GM21723 (cell line): ENCODE measurements at regions not wholly inside any gene's neighbourhood (a gene's known extent, or its start where the extent isn't known, plus 50 kb on each side); places are given as distances from the start of the nearest gene placed in this dataset.

ENCODE experiments used
- ATAC-seq: cut with Tn5 transposase; IDR thresholded peaks from one replicate; pipeline ENCODE4 v1.9.1; 2021; ENCODE audit warnings: mild to moderate bottlenecking, moderate library complexity; ENCODE audit not compliant: unreplicated experiment

- ATAC-seq: no peak
These were observed 126.9 kb upstream of the LINC00305 start for GRCh38 chr18:64275593-64276300.

DNA sequence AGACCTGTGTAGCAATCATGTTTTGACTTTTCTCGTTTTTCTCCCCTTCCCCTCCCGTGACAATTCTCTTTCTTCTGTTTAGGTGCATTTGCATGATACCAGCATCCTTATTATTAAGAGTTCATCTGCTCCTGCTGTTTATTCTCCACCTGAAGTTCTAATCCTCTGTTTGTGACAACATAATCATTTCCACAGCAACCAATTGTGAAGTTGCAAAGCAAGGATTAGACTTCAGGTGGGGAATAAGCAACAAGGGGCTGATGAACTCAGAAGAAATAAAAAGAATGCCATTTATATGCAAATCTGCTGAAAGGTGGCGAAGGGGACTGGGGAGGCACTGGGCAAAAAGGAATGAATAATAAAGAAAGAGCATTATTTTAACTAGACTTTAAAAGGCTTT lies 124.8 kb upstream of the LINC00305 start:
- ATAC-seq: no peak

GRCh38 chr18:64271975-64272659 lies 123.2 kb upstream of the LINC00305 start:
- no peak for ATAC-seq

DNA sequence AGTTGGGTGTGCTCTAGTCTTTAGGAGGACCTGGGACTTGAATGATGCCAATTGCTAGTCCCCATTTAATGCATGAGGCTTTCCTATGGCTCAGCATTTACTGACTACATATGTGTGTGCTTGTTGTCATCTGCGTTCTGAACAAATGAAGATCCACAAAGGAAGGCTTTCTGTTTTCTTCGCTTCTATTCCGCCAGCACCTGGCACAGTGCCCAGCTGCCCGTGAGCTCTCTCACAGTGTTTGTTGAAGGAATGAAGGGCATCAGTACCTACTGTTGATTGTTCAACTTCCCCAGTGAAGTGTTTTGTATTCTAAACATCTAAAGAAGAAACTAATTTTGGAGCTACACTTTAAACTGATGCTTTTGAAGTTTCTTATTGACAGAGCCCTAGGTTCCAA lies 122.4 kb upstream of the LINC00305 start:
- no peak for ATAC-seq

DNA sequence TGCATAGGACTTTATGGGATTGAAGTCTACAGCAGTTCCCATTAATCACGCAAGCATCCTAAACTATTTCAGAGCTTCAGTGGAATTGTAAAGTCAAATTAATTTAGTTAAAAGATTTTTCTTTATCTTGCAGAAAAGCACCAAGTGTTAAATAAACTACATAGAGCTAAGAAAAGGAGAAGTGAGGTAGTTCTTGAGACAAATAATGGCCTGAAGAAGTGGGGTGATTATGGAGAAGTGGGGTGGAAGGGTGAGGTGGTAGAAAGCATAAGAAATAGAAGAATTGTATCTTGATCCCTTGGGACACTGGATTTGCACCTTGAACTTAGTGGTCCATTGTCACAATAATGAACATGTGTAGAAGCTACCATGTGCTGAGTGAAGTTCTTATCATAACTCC lies 121.7 kb upstream of the LINC00305 start:
- no peak for ATAC-seq

DNA sequence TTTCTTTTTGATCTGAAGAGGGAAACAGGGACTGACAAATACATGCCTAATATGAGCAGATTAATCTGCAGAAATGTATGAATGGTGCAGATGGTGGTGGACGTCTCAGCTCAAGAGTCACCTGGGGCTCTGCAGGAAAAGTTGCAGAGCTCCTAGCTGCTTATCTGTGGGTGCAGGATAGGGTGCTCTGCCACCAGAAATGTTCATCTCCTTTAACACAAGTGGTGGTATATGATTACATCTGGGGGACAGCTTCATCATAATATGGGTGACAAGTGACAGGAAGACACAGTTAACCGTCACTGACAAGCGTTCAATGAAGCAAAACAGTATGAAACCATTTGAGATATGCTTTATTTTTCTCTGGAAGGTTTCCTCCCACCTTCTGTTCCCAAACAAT lies 121.2 kb upstream of the LINC00305 start:
- ATAC-seq: no peak

- ATAC-seq: no peak
These were observed 115.3 kb upstream of the LINC00305 start for GRCh38 chr18:64264171-64264570.

- no peak for ATAC-seq
These were observed 111.9 kb upstream of the LINC00305 start for GRCh38 chr18:64260810-64261209.

- no peak for ATAC-seq
These were observed 111.0 kb upstream of the LINC00305 start for GRCh38 chr18:64259871-64260270.

DNA sequence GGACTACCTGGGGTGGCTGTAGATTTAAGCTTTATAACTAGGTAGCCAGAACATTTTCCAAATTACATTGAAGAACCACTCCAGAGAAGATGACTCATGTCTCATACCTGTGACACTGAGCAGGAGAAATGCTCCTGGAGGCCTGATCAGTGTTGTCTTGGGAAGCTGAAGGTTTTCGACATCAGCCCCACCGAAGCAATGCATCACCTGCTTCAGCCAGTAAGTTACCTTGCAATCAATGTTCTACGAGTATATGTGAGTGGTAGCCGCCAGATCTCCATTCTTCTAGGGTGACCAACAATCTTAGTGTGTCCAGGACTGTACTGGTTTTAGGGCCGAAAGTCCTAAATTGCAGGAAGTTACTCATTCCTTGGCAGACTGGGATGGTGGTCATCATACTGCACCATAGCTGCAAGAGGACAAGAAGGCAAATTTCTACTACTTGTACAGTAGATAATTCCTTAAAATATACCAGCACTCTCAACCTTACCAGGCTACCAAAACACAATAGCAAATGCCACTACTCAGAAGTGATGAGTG lies 109.3 kb upstream of the LINC00305 start:
- no peak for ATAC-seq

GRCh38 chr18:64254399-64255093 lies 105.7 kb upstream of the LINC00305 start:
- no peak for ATAC-seq

DNA sequence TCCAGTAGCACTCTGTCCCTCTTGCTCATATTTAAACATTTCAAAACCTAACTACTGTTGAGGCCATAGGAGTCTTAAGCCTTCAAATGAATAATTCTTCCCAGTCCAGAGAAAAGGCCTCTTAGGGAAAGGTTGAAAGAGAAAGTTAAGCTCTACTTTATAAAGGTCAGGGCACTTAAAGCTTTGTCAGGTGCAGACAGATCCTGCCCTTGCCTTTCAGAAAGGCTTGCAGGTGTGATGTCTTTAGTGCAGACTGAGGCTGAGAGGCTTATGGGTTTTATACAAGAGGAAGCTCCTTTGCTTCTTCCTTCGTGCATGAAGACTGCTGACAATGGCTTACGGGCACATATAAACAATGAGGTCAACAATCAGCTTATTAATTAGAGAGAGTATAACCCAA lies 105.0 kb upstream of the LINC00305 start:
- ATAC-seq: no peak

DNA sequence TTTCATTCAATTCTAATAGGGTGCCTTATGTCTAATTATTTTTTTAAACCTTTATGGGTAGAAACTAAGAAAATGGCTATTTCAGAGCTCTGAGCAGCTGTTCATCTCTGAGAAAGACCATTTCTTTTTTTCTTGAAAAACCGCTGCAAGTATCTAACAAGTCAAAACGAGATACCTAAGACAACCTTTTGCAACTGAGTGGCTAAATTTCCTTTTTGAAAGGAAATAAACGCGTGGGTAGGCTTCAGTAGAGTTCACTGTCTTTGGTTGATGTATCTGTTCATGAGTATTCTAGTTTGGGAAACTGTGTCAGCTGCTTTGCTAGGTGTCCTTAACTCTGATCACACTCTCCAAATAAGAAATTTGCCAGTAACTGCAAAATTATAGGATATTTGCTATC lies 104.3 kb upstream of the LINC00305 start:
- ATAC-seq: no peak

- no peak for ATAC-seq
These were observed 99.9 kb upstream of the LINC00305 start for GRCh38 chr18:64248836-64249235.

DNA sequence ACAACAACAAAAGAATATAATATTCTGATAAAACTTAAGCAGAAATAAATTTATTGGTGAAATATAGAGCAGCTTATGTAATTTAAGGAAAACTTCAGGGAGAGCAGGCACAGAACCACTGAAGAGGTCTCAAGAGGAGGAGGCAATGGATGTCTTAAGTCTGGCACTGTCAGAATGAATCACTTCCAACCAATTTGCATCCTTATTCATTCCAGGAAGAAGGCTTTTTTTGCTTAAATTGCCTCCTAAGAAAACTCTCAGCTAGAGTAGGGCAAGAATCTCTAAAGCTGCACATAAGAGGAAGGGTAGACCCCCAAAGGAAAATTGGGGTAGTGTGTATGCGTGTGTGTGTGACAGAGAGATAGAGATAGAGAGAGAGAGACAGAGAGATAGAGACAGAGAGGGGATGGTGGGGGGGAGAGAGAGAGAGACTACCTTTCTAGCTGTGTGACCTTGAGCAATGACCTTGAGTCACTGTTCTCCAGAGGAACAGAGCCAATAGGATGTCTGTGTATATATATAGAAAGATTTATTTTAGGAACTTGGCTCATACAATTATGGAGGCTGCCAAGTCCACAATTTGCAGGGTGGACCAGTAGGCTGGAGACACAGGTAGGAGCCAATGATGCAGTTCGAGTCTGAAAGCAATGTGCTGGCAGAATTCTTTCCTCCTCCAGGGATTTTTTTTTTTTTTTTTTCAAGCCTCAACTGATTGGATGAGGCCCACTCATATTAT lies 96.4 kb upstream of the LINC00305 start:
- ATAC-seq: no peak

GRCh38 chr18:64244571-64244970 lies 95.7 kb upstream of the LINC00305 start:
- no peak for ATAC-seq

GRCh38 chr18:64240316-64240715 lies 91.4 kb upstream of the LINC00305 start:
- no peak for ATAC-seq

DNA sequence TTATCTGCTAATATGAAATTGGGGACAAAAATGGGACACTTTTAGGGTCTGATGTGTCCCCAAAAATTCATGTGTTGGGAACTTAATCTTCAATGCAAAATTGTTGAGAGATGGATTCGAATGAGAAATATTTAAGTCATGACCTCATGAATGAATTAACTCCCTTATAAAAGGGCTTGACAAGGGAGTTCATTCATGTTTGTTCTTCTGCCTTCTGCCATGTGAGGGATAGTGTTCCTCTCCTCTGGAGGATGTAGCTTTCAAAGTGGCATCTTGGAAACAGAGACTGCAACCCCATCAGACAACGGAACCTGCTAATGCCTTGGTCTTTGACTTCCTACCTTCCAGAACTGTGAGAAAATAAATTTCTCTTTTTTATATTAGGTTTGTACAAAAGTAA lies 89.2 kb upstream of the LINC00305 start:
- no peak for ATAC-seq

DNA sequence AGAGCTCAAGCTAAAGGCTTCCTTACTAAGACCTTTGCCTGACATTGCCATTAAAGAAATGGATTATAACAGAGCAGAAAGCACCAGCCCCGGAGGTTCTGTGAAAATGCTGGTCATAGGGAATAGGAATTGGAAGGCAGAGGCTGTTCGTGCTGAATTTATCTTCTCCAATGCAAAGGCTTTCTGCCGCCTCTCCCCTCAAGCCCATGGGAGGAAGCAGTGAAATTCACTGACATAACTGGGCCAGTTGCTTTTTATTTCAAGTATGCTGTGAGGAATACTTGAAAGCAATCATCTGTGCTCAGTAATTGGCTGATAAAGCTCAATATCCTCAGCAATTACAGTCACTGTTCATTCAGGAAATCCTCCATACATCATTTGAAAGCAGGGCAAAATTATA lies 85.4 kb upstream of the LINC00305 start:
- ATAC-seq: no peak

DNA sequence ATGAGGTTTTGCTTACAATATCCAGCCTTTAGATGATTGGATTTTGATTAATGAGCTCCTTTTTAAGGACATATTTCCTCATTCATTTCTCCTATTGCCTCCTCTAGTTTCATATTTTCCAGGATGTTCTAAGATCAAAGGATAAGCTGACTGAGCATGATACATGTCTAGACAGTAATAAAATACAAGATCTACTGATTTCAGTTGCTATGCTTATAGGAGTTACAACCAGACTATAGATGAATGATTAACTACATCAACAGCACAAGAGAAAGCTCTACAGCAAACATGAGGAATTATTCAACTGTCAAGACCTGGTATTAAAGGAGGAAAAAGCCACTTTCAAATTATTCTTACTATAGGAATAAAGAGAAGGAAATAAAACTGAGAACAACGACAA lies 85.0 kb upstream of the LINC00305 start:
- ATAC-seq: no peak

GRCh38 chr18:64220941-64221340 lies 72.1 kb upstream of the LINC00305 start:
- no peak for ATAC-seq
